Fibroblast of the aortic adventitia (primary cell): ENCODE measurements at regions not wholly inside any gene's neighbourhood (a gene's known extent, or its start where the extent isn't known, plus 50 kb on each side); places are given as distances from the start of the nearest gene placed in this dataset.

Experiments
- DNase-seq: peaks from one replicate; pipeline ENCODE4 v3.0.0-alpha.2; 2010; ENCODE audit warnings: low read depth
- H3K4me3 ChIP-seq: 2 replicates; pipeline ENCODE4 v1.5.1; 2011; ENCODE audit warnings: low read depth, mild to moderate bottlenecking, control low read depth, low read length, moderate library complexity
- CTCF ChIP-seq: IDR thresholded peaks from 2 replicates; pipeline ENCODE4 v1.5.1; 2011; ENCODE audit warnings: mild to moderate bottlenecking, low read length, control low read depth, inconsistent platforms; ENCODE audit not compliant: insufficient read depth

GRCh38 chr2:34998741-34999140 is 1356.8 kb upstream of the CRIM1 start:
- no peak overlapping the region for H3K4me3 ChIP-seq
- TF ChIP-seq CTCF = no peak
- DNase-seq = no peak

GRCh38 chr2:34997779-34998178 is 1357.8 kb upstream of the CRIM1 start:
- no peak overlapping the region for H3K4me3 ChIP-seq
- DNase-seq = no peak
- no peak for TF ChIP-seq CTCF

- no peak for TF ChIP-seq CTCF
- H3K4me3 ChIP-seq = no peak overlapping the region
- no peak for DNase-seq
Measured at GRCh38 chr2:34995196-34995595, 1360.4 kb upstream of the CRIM1 start.

- no peak for TF ChIP-seq CTCF
- no peak overlapping the region for H3K4me3 ChIP-seq
- DNase-seq = no peak
Measured at GRCh38 chr2:34991508-34992274, 1363.9 kb upstream of the CRIM1 start.

- no peak for DNase-seq
- no peak overlapping the region for H3K4me3 ChIP-seq
- no peak for TF ChIP-seq CTCF
Measured at GRCh38 chr2:34985474-34985873, 1370.1 kb upstream of the CRIM1 start.

- no peak for DNase-seq
- TF ChIP-seq CTCF = no peak
- H3K4me3 ChIP-seq = no peak overlapping the region
Measured at GRCh38 chr2:34980689-34981088, 1374.9 kb upstream of the CRIM1 start.

- DNase-seq = no peak
- TF ChIP-seq CTCF = no peak
- H3K4me3 ChIP-seq = no peak overlapping the region
Measured at GRCh38 chr2:34979148-34979547, 1376.4 kb upstream of the CRIM1 start.
